Coronary artery (tissue), 2 donors: ENCODE measurements at regions not wholly inside any gene's neighbourhood (a gene's known extent, or its start where the extent isn't known, plus 50 kb on each side); places are given as distances from the start of the nearest gene placed in this dataset.

Experiments used
- DNase-seq: peaks from one replicate; pipeline ENCODE4 v3.0.0-alpha.2; 2017; ENCODE audit warnings: low spot score
- H3K27ac ChIP-seq, 2 donors: fragments of 200-600 bp; sonication (generic); one replicate each; pipeline ENCODE4 v1.5.1; 2016 to 2019
- H3K4me3 ChIP-seq: fragments of 200-600 bp; sonication (generic); 2 replicates; pipeline ENCODE4 v1.5.1; 2016; ENCODE audit warnings: mild to moderate bottlenecking, moderate library complexity
- TF ChIP-seq, protein P1 (sequence below): fragments of 200-600 bp; sonication (generic); IDR thresholded peaks from one replicate; pipeline ENCODE4 v1.5.1; 2019; ENCODE audit warnings: antibody characterized with exemption

DNA sequence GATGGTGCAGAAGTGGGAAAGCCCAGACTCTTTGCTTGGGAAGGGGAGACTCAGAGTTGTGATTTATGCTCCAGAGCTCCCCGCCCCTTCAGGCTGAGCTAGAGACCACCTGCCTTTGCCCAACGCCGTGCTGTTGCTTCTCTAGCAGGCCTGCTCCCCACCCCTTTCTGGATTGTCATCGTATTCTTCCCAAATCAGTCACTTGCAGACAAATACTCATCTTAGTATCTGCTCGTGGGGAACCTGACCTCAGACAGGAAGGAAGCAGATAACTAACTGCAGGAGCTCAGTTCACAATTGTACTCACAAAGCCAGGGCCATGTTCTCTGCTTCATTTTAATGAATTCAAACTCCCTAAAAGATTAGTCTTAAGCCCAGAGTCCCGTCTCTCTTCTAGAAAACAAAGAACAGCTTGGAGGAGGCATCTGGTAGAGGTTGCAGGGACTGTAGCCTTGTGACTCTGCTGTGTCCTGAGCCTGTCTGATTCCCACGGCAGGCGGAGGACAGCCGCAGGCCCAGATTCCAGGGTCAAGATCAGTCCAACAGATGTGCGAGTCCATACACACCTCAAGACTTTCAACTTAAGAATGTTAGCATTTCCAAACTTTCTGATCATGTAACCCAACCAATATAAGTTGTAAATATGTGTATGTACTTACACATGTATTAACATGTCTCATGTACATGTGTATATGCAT lies 57.2 kb upstream of the GGTLC1 start:
- H3K27ac ChIP-seq = no peak overlapping the region
- TF ChIP-seq, protein P1, sequence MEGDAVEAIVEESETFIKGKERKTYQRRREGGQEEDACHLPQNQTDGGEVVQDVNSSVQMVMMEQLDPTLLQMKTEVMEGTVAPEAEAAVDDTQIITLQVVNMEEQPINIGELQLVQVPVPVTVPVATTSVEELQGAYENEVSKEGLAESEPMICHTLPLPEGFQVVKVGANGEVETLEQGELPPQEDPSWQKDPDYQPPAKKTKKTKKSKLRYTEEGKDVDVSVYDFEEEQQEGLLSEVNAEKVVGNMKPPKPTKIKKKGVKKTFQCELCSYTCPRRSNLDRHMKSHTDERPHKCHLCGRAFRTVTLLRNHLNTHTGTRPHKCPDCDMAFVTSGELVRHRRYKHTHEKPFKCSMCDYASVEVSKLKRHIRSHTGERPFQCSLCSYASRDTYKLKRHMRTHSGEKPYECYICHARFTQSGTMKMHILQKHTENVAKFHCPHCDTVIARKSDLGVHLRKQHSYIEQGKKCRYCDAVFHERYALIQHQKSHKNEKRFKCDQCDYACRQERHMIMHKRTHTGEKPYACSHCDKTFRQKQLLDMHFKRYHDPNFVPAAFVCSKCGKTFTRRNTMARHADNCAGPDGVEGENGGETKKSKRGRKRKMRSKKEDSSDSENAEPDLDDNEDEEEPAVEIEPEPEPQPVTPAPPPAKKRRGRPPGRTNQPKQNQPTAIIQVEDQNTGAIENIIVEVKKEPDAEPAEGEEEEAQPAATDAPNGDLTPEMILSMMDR = no peak
- no peak overlapping the region for H3K4me3 ChIP-seq
- no peak for DNase-seq

DNA sequence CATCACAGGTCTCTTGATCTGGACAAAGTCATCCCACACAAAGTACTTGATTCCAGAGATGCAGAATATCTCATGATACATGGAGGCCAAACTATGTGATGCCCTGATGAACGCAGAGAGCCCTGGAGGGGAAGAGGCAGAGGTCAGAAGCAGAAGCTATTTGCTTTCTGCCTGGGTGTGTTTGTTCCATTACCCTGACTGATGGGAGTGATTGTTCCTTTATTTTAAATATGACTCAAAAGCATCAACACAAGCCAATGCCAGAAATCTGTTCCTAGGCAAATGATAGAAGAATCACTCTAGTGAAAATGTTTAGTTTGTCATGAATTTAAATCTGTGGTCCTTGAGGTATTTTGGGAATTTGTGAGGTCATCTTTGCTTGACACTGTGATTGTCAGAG lies 54.7 kb upstream of the GGTLC1 start:
- Histone ChIP-seq H3K4me3 (no peak overlapping the region), H3K27ac (no peak overlapping the region)
- no peak for DNase-seq
- TF ChIP-seq, protein P1 = no peak

DNA sequence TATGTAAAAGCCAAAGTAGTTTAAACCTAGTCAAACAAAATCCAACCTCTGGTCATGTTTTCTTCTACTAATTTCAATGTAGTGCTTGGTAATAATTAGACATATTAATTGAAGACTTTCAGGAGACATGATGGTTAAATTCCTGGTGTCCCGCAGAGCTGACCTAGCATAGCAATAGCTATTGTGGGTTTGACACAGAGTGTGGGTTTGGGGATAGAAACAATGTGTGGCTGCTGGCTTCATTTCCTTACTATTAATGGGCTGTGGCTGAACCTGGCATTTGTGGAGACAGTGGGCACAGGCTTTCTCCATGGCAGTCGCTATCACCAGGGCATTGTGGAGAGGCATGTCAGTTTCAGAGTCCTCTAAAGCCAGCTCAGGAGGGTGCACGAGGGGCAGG lies 54.1 kb upstream of the GGTLC1 start:
- TF ChIP-seq, protein P1 = no peak

DNA sequence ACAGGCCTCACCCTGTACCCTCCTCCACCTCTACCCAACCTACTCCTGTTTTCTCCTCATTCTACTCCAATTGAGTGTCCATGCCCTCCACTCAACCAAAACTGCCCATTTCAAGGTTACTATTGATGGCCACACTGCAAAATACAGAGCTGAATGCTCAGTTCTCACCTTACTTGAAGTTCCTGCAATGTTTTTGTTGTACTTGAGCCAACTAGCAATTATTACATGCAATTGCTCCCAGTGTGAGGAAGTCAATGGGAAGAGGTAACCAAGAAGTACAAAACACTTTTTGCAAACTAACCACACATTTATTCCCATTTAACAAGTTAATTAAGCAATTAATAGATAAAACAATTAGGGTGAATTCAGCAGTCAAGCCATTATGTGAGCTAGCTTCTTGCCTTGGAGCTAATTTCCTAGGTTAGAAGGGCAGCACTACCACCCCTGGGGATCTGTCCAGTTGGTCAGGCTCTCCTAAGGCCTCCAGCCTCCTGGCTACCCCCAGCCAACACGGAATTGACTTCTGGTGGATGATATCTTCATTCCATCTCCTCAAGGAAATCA lies 52.4 kb upstream of the GGTLC1 start:
- no peak overlapping the region for H3K4me3 ChIP-seq
- TF ChIP-seq, protein P1 = no peak
- no peak overlapping the region for H3K27ac ChIP-seq
- DNase-seq = no peak

More for the DNA sequence above, 54.1 kb upstream of the GGTLC1 start:
- Histone ChIP-seq H3K27ac (no peak overlapping the region), H3K4me3 (no peak overlapping the region)
- no peak for DNase-seq

DNA sequence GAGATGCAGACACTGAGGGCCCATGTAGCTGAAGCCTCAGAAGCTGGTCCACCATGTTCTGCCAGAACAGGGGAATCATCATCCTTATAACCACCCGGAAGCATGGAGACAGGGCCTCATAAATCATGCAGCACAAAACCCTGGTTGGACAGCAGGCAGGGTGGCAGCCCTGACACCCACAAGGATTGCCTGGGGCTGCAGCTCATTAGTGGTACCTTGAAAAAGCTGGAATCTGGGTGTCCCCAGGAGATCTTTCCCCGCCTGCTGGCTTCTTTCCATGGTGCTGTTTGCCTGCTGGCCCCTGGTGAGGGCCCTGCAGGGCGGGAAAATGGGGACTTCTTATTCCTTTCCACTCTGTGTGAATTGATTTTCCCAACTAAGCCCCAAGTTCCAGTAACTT lies 50.6 kb upstream of the GGTLC1 start:
- no peak overlapping the region for H3K4me3 ChIP-seq
- TF ChIP-seq, protein P1 = no peak
- no peak for DNase-seq
- H3K27ac ChIP-seq = no peak overlapping the region
